GM12878 (cell line): ENCODE measurements at regions not wholly inside any gene's neighbourhood (a gene's known extent, or its start where the extent isn't known, plus 50 kb on each side); places are given as distances from the start of the nearest gene placed in this dataset.

Experiments used
- ATAC-seq: fragments of 200-7000 bp; cut with Tn5 transposase; 3 replicates; pipeline ENCODE4 v1.9.1; 2020; ENCODE audit warnings: mild to moderate bottlenecking, moderate library complexity
- BruUV-seq: library from RNA; stranded (reverse); fragments of 400-500 nt; replicated peaks from 2 replicates; lab custom pipeline; 2021; lab: Mats Ljungman, UMichigan
- CTCF ChIA-PET: fragments of 300-600 bp; sonication (Branson Sonifier 250); formaldehyde crosslinking; extraction: SDS; loops from one replicate; lab custom pipeline; 2021; ENCODE audit warnings: inconsistent platforms; lab: Yijun Ruan, JAX
- POLR2A ChIA-PET: fragments of 350-600 bp; formaldehyde crosslinking; extraction: SDS; loops from one replicate; lab custom pipeline; 2021; ENCODE audit warnings: inconsistent platforms; lab: Charles Lee
- RAD21 ChIA-PET: fragments of 300-600 bp; sonication (Branson Sonifier 250); formaldehyde crosslinking; loops from one replicate; lab custom pipeline; 2023; ENCODE audit warnings: antibody characterized with exemption; ENCODE audit not compliant: unreplicated experiment; lab: Charles Lee
- SMC1A ChIA-PET: fragments of 300-600 bp; sonication (Branson Sonifier 250); formaldehyde crosslinking; loops from one replicate; lab custom pipeline; 2023; ENCODE audit not compliant: unreplicated experiment, uncharacterized antibody; lab: Charles Lee
- DNase-seq: peaks from one replicate; pipeline ENCODE4 v3.0.0-alpha.2; 2011; ENCODE audit warnings: low read depth, low spot score
- FAIRE-seq: peaks from 3 replicates; lab custom pipeline; 2011; peaks lifted over from hg19 to GRCh38; lab: Jason Lieb, UNC
- H2AFZ ChIP-seq: 2 replicates; pipeline ENCODE4 v1.6.0; 2011; ENCODE audit warnings: low read depth, low read length, control low read depth; ENCODE audit not compliant: control insufficient read depth
- H3K27ac ChIP-seq: 2 replicates; pipeline ENCODE4 v1.5.1; 2011; ENCODE audit warnings: control low read depth; ENCODE audit not compliant: control insufficient read depth, insufficient read depth
- H3K27me3 ChIP-seq, 2 experiments: replicated peaks in 1 of 2; 2 replicates each; pipeline versions ENCODE4 v1.6.0 to v1.6.1; 2011; ENCODE audit warnings: low read length in 1 of 2; ENCODE audit not compliant: control insufficient read depth in 2 of 2, insufficient read depth in 2 of 2
- H3K36me3 ChIP-seq, 2 experiments: 2 replicates each; pipeline ENCODE4 v1.5.1; 2011; ENCODE audit warnings: low read length in 1 of 2; ENCODE audit not compliant: control insufficient read depth in 2 of 2, insufficient read depth in 2 of 2
- H3K4me1 ChIP-seq: 2 replicates; pipeline ENCODE4 v1.6.1; 2011; ENCODE audit warnings: mild to moderate bottlenecking, low read length, moderate library complexity, mixed read lengths; ENCODE audit not compliant: control insufficient read depth, insufficient read depth
- H3K4me2 ChIP-seq: 2 replicates; pipeline ENCODE4 v1.6.0; 2011; ENCODE audit warnings: control low read depth; ENCODE audit not compliant: control insufficient read depth, insufficient read depth
- H3K4me3 ChIP-seq: fragments of 200-600 bp; sonication (generic); 2 replicates; pipeline ENCODE4 v1.5.1; 2016
- H3K79me2 ChIP-seq: 2 replicates; pipeline ENCODE4 v1.6.0; 2011; ENCODE audit warnings: low read length; ENCODE audit not compliant: control insufficient read depth, insufficient read depth
- H3K9ac ChIP-seq: 2 replicates; pipeline ENCODE4 v1.8.0; 2011; ENCODE audit warnings: low read length, control low read depth, mixed read lengths; ENCODE audit not compliant: control insufficient read depth, insufficient read depth
- H3K9me3 ChIP-seq: replicated peaks from 3 replicates; pipeline ENCODE4 v1.5.1; 2011; ENCODE audit warnings: mild to moderate bottlenecking, low read length; ENCODE audit not compliant: control insufficient read depth, insufficient read depth
- H4K20me1 ChIP-seq: 2 replicates; pipeline ENCODE4 v1.6.0; 2011; ENCODE audit not compliant: control insufficient read depth, insufficient read depth
- ATF3 ChIP-seq: IDR thresholded peaks from 2 replicates; pipeline ENCODE4 v1.6.1; 2011; ENCODE audit warnings: low read depth, mild to moderate bottlenecking, low read length, moderate library complexity, borderline replicate concordance; ENCODE audit errors: extremely low read depth
- CEBPB ChIP-seq, 2 experiments: fragments of 150-350 bp in 1 of 2; IDR thresholded peaks; 2 replicates each; pipeline ENCODE4 v1.6.1; 2012 to 2014; ENCODE audit warnings: low read depth in 2 of 2, low read length in 2 of 2, borderline replicate concordance in 1 of 2, inconsistent platforms in 1 of 2
- CHD2 ChIP-seq: IDR thresholded peaks from 2 replicates; pipeline ENCODE4 v1.6.1; 2011; ENCODE audit warnings: low read depth, low read length, improper control_type of control experiment, borderline replicate concordance
- CREM ChIP-seq: IDR thresholded peaks from 2 replicates; pipeline ENCODE4 v1.6.1; 2014; ENCODE audit warnings: antibody characterized with exemption, low read depth
- PAX5 ChIP-seq: IDR thresholded peaks from 2 replicates; pipeline ENCODE4 v1.6.1; 2011; ENCODE audit warnings: low read depth, low read length, borderline replicate concordance
- PKNOX1 ChIP-seq: fragments of 450-650 bp; IDR thresholded peaks from 2 replicates; pipeline ENCODE4 v1.6.1; 2016; ENCODE audit warnings: mild to moderate bottlenecking
- PML ChIP-seq: IDR thresholded peaks from 2 replicates; pipeline ENCODE4 v1.6.1; 2012; ENCODE audit warnings: low read length, inconsistent platforms
- PRDM15 ChIP-seq: fragments of 450-650 bp; formaldehyde crosslinking; IDR thresholded peaks from 2 replicates; pipeline ENCODE4 v1.4.0; 2020; ENCODE audit warnings: mild to moderate bottlenecking, moderate library complexity
- RELA ChIP-seq: fragments of 450-650 bp; IDR thresholded peaks from 2 replicates; pipeline ENCODE4 v1.8.0; 2014; ENCODE audit warnings: borderline replicate concordance; ENCODE audit not compliant: partially characterized antibody
- SIX5 ChIP-seq: IDR thresholded peaks from 2 replicates; pipeline ENCODE4 v1.6.1; 2011; ENCODE audit warnings: mild to moderate bottlenecking, low read depth, low read length, moderate library complexity; ENCODE audit not compliant: severe bottlenecking
- SPI1 ChIP-seq: IDR thresholded peaks from 2 replicates; pipeline ENCODE4 v1.6.1; 2011; ENCODE audit warnings: low read depth, mild to moderate bottlenecking, low read length, moderate library complexity, borderline replicate concordance; ENCODE audit not compliant: insufficient read depth
- SREBF1 ChIP-seq: IDR thresholded peaks from 2 replicates; pipeline ENCODE4 v1.6.1; 2012; ENCODE audit warnings: mild to moderate bottlenecking, low read length
- TCF12 ChIP-seq: IDR thresholded peaks from 2 replicates; pipeline ENCODE4 v1.6.1; 2011; ENCODE audit warnings: low read depth, mild to moderate bottlenecking, low read length
- ZBTB4 ChIP-seq: fragments of 450-650 bp; formaldehyde crosslinking; IDR thresholded peaks from 2 replicates; pipeline ENCODE4 v1.4.0; 2022; ENCODE audit warnings: mild to moderate bottlenecking, moderate library complexity
- ZZZ3 ChIP-seq: IDR thresholded peaks from 2 replicates; pipeline ENCODE4 v1.6.1; 2011; ENCODE audit warnings: low read depth; ENCODE audit not compliant: control insufficient read depth, insufficient read length
- WGBS: methylation state at CpG from one replicate; pipeline ENCODE4 v1.1.6; 2016; ENCODE audit warnings: low lambda C conversion rate; ENCODE audit not compliant: insufficient replicate concordance, insufficient coverage; ENCODE audit errors: missing lambda C conversion rate; 5-methylcytosine and 5-hydroxymethylcytosine counted together
- in situ Hi-C: fragments of 300-500 bp; cut with MboI; formaldehyde crosslinking; loops from 9 replicates; pipeline ENCODE4 v1.14.3; 2018; ENCODE audit warnings: mixed read lengths
- intact Hi-C: fragments of 100-400 bp; cut with micrococcal nuclease; formaldehyde crosslinking; loops from one replicate; pipeline ENCODE4 v1.14.2; 2022; ENCODE audit not compliant: unreplicated experiment

- Histone ChIP-seq H3K36me3 (no peaks in the 10 kb centered on the region), H2AFZ (no peak overlapping the region), H3K27me3 (no peaks in the 10 kb centered on the region), H4K20me1 (no peaks in the 10 kb centered on the region), H3K79me2 (no peaks in the 10 kb centered on the region), H3K9me3 (no peaks in the 10 kb centered on the region), H3K4me2 (no peak overlapping the region), H3K4me1 (no peaks in the 10 kb centered on the region), H3K9ac (no peak overlapping the region), H3K4me3 (no peak overlapping the region), H3K27ac (no peak overlapping the region)
- BruUV-seq, result no TSS peak
- no peak for TF ChIP-seq SREBF1
- no peak for TF ChIP-seq TCF12
- TF ChIP-seq PML, result no peak
- no peak for TF ChIP-seq PKNOX1
- TF ChIP-seq CREM, result no peak
- no peak for TF ChIP-seq ZBTB4
- TF ChIP-seq PRDM15 (CRISPR knock-in tag), result no peak
- no peak for TF ChIP-seq CEBPB (IDR thresholded peaks at IDR 0.05; ENCODE audit: borderline replicate concordance in 1 of 2, low read depth in 2 of 2, low read length in 2 of 2)
- TF ChIP-seq SPI1, result no peak
- no peak for TF ChIP-seq RELA
- no peak for TF ChIP-seq PAX5
- no peak for TF ChIP-seq CHD2
- TF ChIP-seq SIX5, result no peak
- no peak for TF ChIP-seq ATF3
- TF ChIP-seq ZZZ3, result no peak
- ChIA-PET RAD21 (no interaction called here), SMC1A (interaction anchor here (0.6 to 1.2 kb wide), 2 partner anchors 10 to 1976 kb away, joined by 3 read pairs; no protein-coding TSS in a partner anchor), POLR2A (no interaction called here), CTCF (interaction anchor here (1.2 kb wide), 2 partner anchors 20 to 25 kb away, joined by 3 to 4 read pairs; no protein-coding TSS in a partner anchor)
- no peak for ATAC-seq
- no peak for FAIRE-seq
- DNase-seq, result no peak
- 5% methylated on average over 1 of the region's 1 CpG for WGBS
- intact Hi-C loops (no loop called here), in situ Hi-C loops (no loop called here)
Observed at GRCh38 chr3:18732474-18732873, 307.3 kb upstream of the SATB1 start.
